ENCODE measurements at regions not wholly inside any gene's neighbourhood (a gene's known extent, or its start where the extent isn't known, plus 50 kb on each side); places are given as distances from the start of the nearest gene placed in this dataset.

GRCh38 chr15:91465086-91465485 is 365.0 kb downstream of the SV2B start:
- Mint-ChIP-seq H3K27ac (ENCODE audit: unreplicated experiment) (no peak overlapping the region), H3K4me3 (no peak overlapping the region), H3K4me1 (no peaks in the 10 kb centered on the region), H3K36me3 (ENCODE audit: low read depth) (no peaks in the 10 kb centered on the region), H3K27me3 (ENCODE audit: low read depth) (no peaks in the 10 kb centered on the region), H3K9me3 (no peaks in the 10 kb centered on the region)
- no peak for TF ChIP-seq CTCF (conservative IDR thresholded peaks at IDR 0.05)
- no peak for DNase-seq (ENCODE audit: low read depth, low spot score)

GRCh38 chr15:91465696-91466095 is 365.6 kb downstream of the SV2B start:
- no peak for DNase-seq (ENCODE audit: low read depth, low spot score)
- TF ChIP-seq CTCF (conservative IDR thresholded peaks at IDR 0.05), result no peak
- no peak overlapping the region for H3K27ac Mint-ChIP-seq (ENCODE audit: unreplicated experiment)
- no peaks in the 10 kb centered on the region for H3K4me1 Mint-ChIP-seq
- no peaks in the 10 kb centered on the region for H3K36me3 Mint-ChIP-seq (ENCODE audit: low read depth)
- no peaks in the 10 kb centered on the region for H3K27me3 Mint-ChIP-seq (ENCODE audit: low read depth)
- H3K9me3 Mint-ChIP-seq, result no peaks in the 10 kb centered on the region
- no peak overlapping the region for H3K4me3 Mint-ChIP-seq

- Mint-ChIP-seq H3K27ac (ENCODE audit: unreplicated experiment) (no peak overlapping the region), H3K4me1 (no peaks in the 10 kb centered on the region), H3K27me3 (ENCODE audit: low read depth) (no peaks in the 10 kb centered on the region), H3K36me3 (ENCODE audit: low read depth) (no peaks in the 10 kb centered on the region), H3K9me3 (no peaks in the 10 kb centered on the region), H3K4me3 (no peak overlapping the region)
- no peak for DNase-seq (ENCODE audit: low read depth, low spot score)
- TF ChIP-seq CTCF (conservative IDR thresholded peaks at IDR 0.05), result no peak
Measured at GRCh38 chr15:91468871-91469580, 369.0 kb downstream of the SV2B start.

GRCh38 chr15:91469632-91470567 is 369.8 kb downstream of the SV2B start:
- no peak for DNase-seq (ENCODE audit: low read depth, low spot score)
- Mint-ChIP-seq H3K4me3 (no peak overlapping the region), H3K9me3 (no peaks in the 10 kb centered on the region), H3K27ac (ENCODE audit: unreplicated experiment) (no peak overlapping the region), H3K27me3 (ENCODE audit: low read depth) (no peaks in the 10 kb centered on the region), H3K36me3 (ENCODE audit: low read depth) (no peaks in the 10 kb centered on the region), H3K4me1 (no peaks in the 10 kb centered on the region)
- TF ChIP-seq CTCF (conservative IDR thresholded peaks at IDR 0.05), result no peak

- Mint-ChIP-seq H3K27me3 (ENCODE audit: low read depth) (no peaks in the 10 kb centered on the region), H3K4me1 (no peaks in the 10 kb centered on the region), H3K4me3 (no peak overlapping the region), H3K9me3 (no peaks in the 10 kb centered on the region), H3K27ac (ENCODE audit: unreplicated experiment) (no peak overlapping the region), H3K36me3 (ENCODE audit: low read depth) (no peaks in the 10 kb centered on the region)
- TF ChIP-seq CTCF (conservative IDR thresholded peaks at IDR 0.05), result no peak
- no peak for DNase-seq (ENCODE audit: low read depth, low spot score)
Measured at GRCh38 chr15:91471468-91471867, 371.4 kb downstream of the SV2B start.

Measured in neural crest cell (in vitro differentiated cells).